ENCODE measurements at regions not wholly inside any gene's neighbourhood (a gene's known extent, or its start where the extent isn't known, plus 50 kb on each side); places are given as distances from the start of the nearest gene placed in this dataset.
"Not testable (repeated sequence)": the region's sequence is repeated elsewhere in the genome, so short reads cannot be mapped to it uniquely, and the experiment has no call there.

- Histone ChIP-seq H3K36me3 (no peaks in the 10 kb centered on the region), H3K27me3 (peaks cover 0 to 21% of the 10 kb centered on the region in 2 donors), H3K9me3 (peaks cover 0 to 9% of the 10 kb centered on the region in 2 donors), H3K4me3 (no peak overlapping the region), H3K4me1 (no peaks in the 10 kb centered on the region), H3K27ac (no peak overlapping the region)
- intact Hi-C loops (cut with DNase I) = loop anchor here in 1 of 2 donors (10.0 kb wide), 1 partner anchor 491 kb away; no protein-coding TSS in a partner anchor
- DNase-seq (no peak), ATAC-seq (no peak)
- TF ChIP-seq CTCF (IDR thresholded peaks at IDR 0.05) = no peak
These were observed 154.6 kb downstream of the EVA1A start for GRCh38 chr2:75406131-75406581.

GRCh38 chr2:75405000-75405399, 155.7 kb downstream of the EVA1A start:
- H3K27me3 ChIP-seq = peaks cover 0 to 21% of the 10 kb centered on the region in 2 donors
- no peaks in the 10 kb centered on the region for H3K36me3 ChIP-seq
- DNase-seq (no peak), ATAC-seq (no peak)
- H3K9me3 ChIP-seq = no peaks in the 10 kb centered on the region
- H3K4me1 ChIP-seq = no peaks in the 10 kb centered on the region
- intact Hi-C loops (cut with DNase I) = loop anchor here in 1 of 2 donors (10.0 kb wide), 1 partner anchor 490 kb away; no protein-coding TSS in a partner anchor
- no peak overlapping the region for H3K4me3 ChIP-seq
- no peak overlapping the region for H3K27ac ChIP-seq
- no peak for TF ChIP-seq CTCF (IDR thresholded peaks at IDR 0.05)

GRCh38 chr2:75403991-75404428, 156.7 kb downstream of the EVA1A start:
- intact Hi-C loops (cut with DNase I) = loop anchor here in 1 of 2 donors (10.0 kb wide), 1 partner anchor 489 kb away; no protein-coding TSS in a partner anchor
- H3K27ac ChIP-seq = no peak overlapping the region
- ATAC-seq = peak; percentile 91
- peak in 2 of 4 donors; percentile 20 to 53 for DNase-seq
- H3K9me3 ChIP-seq = no peaks in the 10 kb centered on the region
- H3K36me3 ChIP-seq = no peaks in the 10 kb centered on the region
- no peak overlapping the region for H3K4me3 ChIP-seq
- peak; percentile 59 to 68 for TF ChIP-seq CTCF (IDR thresholded peaks at IDR 0.05)
- peaks cover 0 to 21% of the 10 kb centered on the region in 2 donors for H3K27me3 ChIP-seq
- H3K4me1 ChIP-seq = no peaks in the 10 kb centered on the region

GRCh38 chr2:75396314-75396713, 164.4 kb downstream of the EVA1A start:
- no peak for ATAC-seq
- intact Hi-C loops (cut with DNase I) = no loop called here

GRCh38 chr2:75394764-75395163, 166.0 kb downstream of the EVA1A start:
- ATAC-seq; H3K4me1 ChIP-seq; H3K4me3 ChIP-seq; H3K36me3 ChIP-seq; intact Hi-C loops (cut with DNase I); H3K9me3 ChIP-seq; DNase-seq; H3K27me3 ChIP-seq; H3K27ac ChIP-seq: not testable (repeated sequence)

More at GRCh38 chr2:75396314-75396713, 164.4 kb downstream of the EVA1A start:
- TF ChIP-seq CTCF (IDR thresholded peaks at IDR 0.05) = no peak
- H3K9me3 ChIP-seq = no peaks in the 10 kb centered on the region
- no peak overlapping the region for H3K27ac ChIP-seq
- H3K4me1 ChIP-seq = no peaks in the 10 kb centered on the region
- no peak overlapping the region for H3K4me3 ChIP-seq
- H3K27me3 ChIP-seq = no peaks in the 10 kb centered on the region
- H3K36me3 ChIP-seq = no peaks in the 10 kb centered on the region
- DNase-seq = no peak

- H3K36me3 ChIP-seq = no peaks in the 10 kb centered on the region
- H3K27ac ChIP-seq = no peak overlapping the region
- no peaks in the 10 kb centered on the region for H3K9me3 ChIP-seq
- no peaks in the 10 kb centered on the region for H3K4me1 ChIP-seq
- ATAC-seq (no peak), DNase-seq (no peak)
- intact Hi-C loops (cut with DNase I) = no loop called here
- no peaks in the 10 kb centered on the region for H3K27me3 ChIP-seq
- H3K4me3 ChIP-seq = no peak overlapping the region
- no peak for TF ChIP-seq CTCF (IDR thresholded peaks at IDR 0.05)
These were observed 170.6 kb downstream of the EVA1A start for GRCh38 chr2:75390169-75390568.

Data from left lung (tissue), 4 donors.